Prostate gland (tissue), 2 donors: ENCODE measurements at regions not wholly inside any gene's neighbourhood (a gene's known extent, or its start where the extent isn't known, plus 50 kb on each side); places are given as distances from the start of the nearest gene placed in this dataset.

Experiments used
- POLR2A ChIP-seq: fragments of 450-650 bp; IDR thresholded peaks from one replicate; pipeline ENCODE4 v1.6.1; 2016; ENCODE audit warnings: antibody characterized with exemption, mild to moderate bottlenecking
- POLR2AphosphoS5 ChIP-seq: sonication (generic); formaldehyde crosslinking; IDR thresholded peaks from one replicate; pipeline ENCODE4 v1.6.1; 2017; ENCODE audit warnings: antibody characterized with exemption
- TF ChIP-seq, protein P1 (sequence below), 4 experiments: fragments of 200-600 bp in 2 of 4; fragments of 450-650 bp in 2 of 4; sonication (generic) in 2 of 4; IDR thresholded peaks; 1 replicate in 3 of 4; 2 replicates in 1 of 4; pipeline ENCODE4 v1.5.1; 2016 to 2019; ENCODE audit warnings: antibody characterized with exemption in 4 of 4, mild to moderate bottlenecking in 2 of 4, moderate library complexity in 2 of 4

GRCh38 chr2:19818543-19818942, 83.2 kb downstream of the TTC32 start:
- TF ChIP-seq, protein P1, sequence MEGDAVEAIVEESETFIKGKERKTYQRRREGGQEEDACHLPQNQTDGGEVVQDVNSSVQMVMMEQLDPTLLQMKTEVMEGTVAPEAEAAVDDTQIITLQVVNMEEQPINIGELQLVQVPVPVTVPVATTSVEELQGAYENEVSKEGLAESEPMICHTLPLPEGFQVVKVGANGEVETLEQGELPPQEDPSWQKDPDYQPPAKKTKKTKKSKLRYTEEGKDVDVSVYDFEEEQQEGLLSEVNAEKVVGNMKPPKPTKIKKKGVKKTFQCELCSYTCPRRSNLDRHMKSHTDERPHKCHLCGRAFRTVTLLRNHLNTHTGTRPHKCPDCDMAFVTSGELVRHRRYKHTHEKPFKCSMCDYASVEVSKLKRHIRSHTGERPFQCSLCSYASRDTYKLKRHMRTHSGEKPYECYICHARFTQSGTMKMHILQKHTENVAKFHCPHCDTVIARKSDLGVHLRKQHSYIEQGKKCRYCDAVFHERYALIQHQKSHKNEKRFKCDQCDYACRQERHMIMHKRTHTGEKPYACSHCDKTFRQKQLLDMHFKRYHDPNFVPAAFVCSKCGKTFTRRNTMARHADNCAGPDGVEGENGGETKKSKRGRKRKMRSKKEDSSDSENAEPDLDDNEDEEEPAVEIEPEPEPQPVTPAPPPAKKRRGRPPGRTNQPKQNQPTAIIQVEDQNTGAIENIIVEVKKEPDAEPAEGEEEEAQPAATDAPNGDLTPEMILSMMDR (IDR thresholded peaks at IDR 0.05) = no peak
- no peak for TF ChIP-seq POLR2A
- no peak for TF ChIP-seq POLR2AphosphoS5
